Peyer's patch (tissue), 4 donors: ENCODE measurements at regions not wholly inside any gene's neighbourhood (a gene's known extent, or its start where the extent isn't known, plus 50 kb on each side); places are given as distances from the start of the nearest gene placed in this dataset.

ENCODE experiments used
- POLR2A ChIP-seq, 2 donors: fragments of 450-650 bp; IDR thresholded peaks; one replicate each; pipeline ENCODE4 v1.5.1; 2017; ENCODE audit warnings: antibody characterized with exemption in 2 of 2, mild to moderate bottlenecking in 2 of 2, moderate library complexity in 2 of 2
- TF ChIP-seq, protein P1 (sequence below), 6 experiments: fragments of 450-650 bp in 4 of 6; fragments of 200-600 bp in 2 of 6; sonication (generic) in 1 of 6; IDR thresholded peaks; one replicate each; pipeline ENCODE4 v1.5.1; 2017 to 2019; ENCODE audit warnings: antibody characterized with exemption in 6 of 6, mild to moderate bottlenecking in 3 of 6, moderate library complexity in 1 of 6

GRCh38 chr16:61471023-61471422 is 565.2 kb downstream of the CDH8 start:
- TF ChIP-seq, protein P1, sequence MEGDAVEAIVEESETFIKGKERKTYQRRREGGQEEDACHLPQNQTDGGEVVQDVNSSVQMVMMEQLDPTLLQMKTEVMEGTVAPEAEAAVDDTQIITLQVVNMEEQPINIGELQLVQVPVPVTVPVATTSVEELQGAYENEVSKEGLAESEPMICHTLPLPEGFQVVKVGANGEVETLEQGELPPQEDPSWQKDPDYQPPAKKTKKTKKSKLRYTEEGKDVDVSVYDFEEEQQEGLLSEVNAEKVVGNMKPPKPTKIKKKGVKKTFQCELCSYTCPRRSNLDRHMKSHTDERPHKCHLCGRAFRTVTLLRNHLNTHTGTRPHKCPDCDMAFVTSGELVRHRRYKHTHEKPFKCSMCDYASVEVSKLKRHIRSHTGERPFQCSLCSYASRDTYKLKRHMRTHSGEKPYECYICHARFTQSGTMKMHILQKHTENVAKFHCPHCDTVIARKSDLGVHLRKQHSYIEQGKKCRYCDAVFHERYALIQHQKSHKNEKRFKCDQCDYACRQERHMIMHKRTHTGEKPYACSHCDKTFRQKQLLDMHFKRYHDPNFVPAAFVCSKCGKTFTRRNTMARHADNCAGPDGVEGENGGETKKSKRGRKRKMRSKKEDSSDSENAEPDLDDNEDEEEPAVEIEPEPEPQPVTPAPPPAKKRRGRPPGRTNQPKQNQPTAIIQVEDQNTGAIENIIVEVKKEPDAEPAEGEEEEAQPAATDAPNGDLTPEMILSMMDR (IDR thresholded peaks at IDR 0.05) = no peak
- no peak for TF ChIP-seq POLR2A (IDR thresholded peaks at IDR 0.05)
